ENCODE measurements at regions not wholly inside any gene's neighbourhood (a gene's known extent, or its start where the extent isn't known, plus 50 kb on each side); places are given as distances from the start of the nearest gene placed in this dataset.

GRCh38 chr5:141786700-141787099 lies 91.5 kb downstream of the PCDH1 start:
- no peaks in the 10 kb centered on the region for H3K4me1 ChIP-seq (ENCODE audit: control insufficient read depth, insufficient read depth, low read length, poor library complexity, severe bottlenecking)
- no peaks in the 10 kb centered on the region for H3K27me3 ChIP-seq (replicated peaks; ENCODE audit: control insufficient read depth, insufficient read depth, low read length, poor library complexity, severe bottlenecking)
- DNase-seq, result no peak
- H3K4me3 ChIP-seq (ENCODE audit: insufficient read depth, low read depth, low read length, poor library complexity, severe bottlenecking), result no peak overlapping the region
- no peak overlapping the region for H3K27ac ChIP-seq (ENCODE audit: insufficient read depth, low read length, poor library complexity, severe bottlenecking)
- H3K36me3 ChIP-seq (ENCODE audit: control insufficient read depth, insufficient read depth, low read length), result no peaks in the 10 kb centered on the region
- H3K9me3 ChIP-seq (ENCODE audit: control insufficient read depth, low read length), result no peaks in the 10 kb centered on the region

GRCh38 chr5:141785711-141786110 lies 92.5 kb downstream of the PCDH1 start:
- H3K36me3 ChIP-seq (ENCODE audit: control insufficient read depth, insufficient read depth, low read length), result no peaks in the 10 kb centered on the region
- H3K4me1 ChIP-seq (ENCODE audit: control insufficient read depth, insufficient read depth, low read length, poor library complexity, severe bottlenecking), result no peaks in the 10 kb centered on the region
- H3K27me3 ChIP-seq (replicated peaks; ENCODE audit: control insufficient read depth, insufficient read depth, low read length, poor library complexity, severe bottlenecking), result no peaks in the 10 kb centered on the region
- no peak overlapping the region for H3K4me3 ChIP-seq (ENCODE audit: insufficient read depth, low read depth, low read length, poor library complexity, severe bottlenecking)
- no peak for DNase-seq
- no peak overlapping the region for H3K27ac ChIP-seq (ENCODE audit: insufficient read depth, low read length, poor library complexity, severe bottlenecking)
- H3K9me3 ChIP-seq (ENCODE audit: control insufficient read depth, low read length), result no peaks in the 10 kb centered on the region

GRCh38 chr5:141785135-141785534 lies 93.1 kb downstream of the PCDH1 start:
- Histone ChIP-seq H3K36me3 (ENCODE audit: control insufficient read depth, insufficient read depth, low read length) (no peaks in the 10 kb centered on the region), H3K27ac (ENCODE audit: insufficient read depth, low read length, poor library complexity, severe bottlenecking) (no peak overlapping the region), H3K9me3 (ENCODE audit: control insufficient read depth, low read length) (no peaks in the 10 kb centered on the region), H3K4me3 (ENCODE audit: insufficient read depth, low read depth, low read length, poor library complexity, severe bottlenecking) (no peak overlapping the region), H3K27me3 (replicated peaks; ENCODE audit: control insufficient read depth, insufficient read depth, low read length, poor library complexity, severe bottlenecking) (no peaks in the 10 kb centered on the region), H3K4me1 (ENCODE audit: control insufficient read depth, insufficient read depth, low read length, poor library complexity, severe bottlenecking) (no peaks in the 10 kb centered on the region)
- DNase-seq, result no peak

- Histone ChIP-seq H3K4me3 (ENCODE audit: insufficient read depth, low read depth, low read length, poor library complexity, severe bottlenecking) (no peak overlapping the region), H3K36me3 (ENCODE audit: control insufficient read depth, insufficient read depth, low read length) (no peaks in the 10 kb centered on the region), H3K27me3 (replicated peaks; ENCODE audit: control insufficient read depth, insufficient read depth, low read length, poor library complexity, severe bottlenecking) (no peaks in the 10 kb centered on the region), H3K27ac (ENCODE audit: insufficient read depth, low read length, poor library complexity, severe bottlenecking) (no peak overlapping the region), H3K4me1 (ENCODE audit: control insufficient read depth, insufficient read depth, low read length, poor library complexity, severe bottlenecking) (no peaks in the 10 kb centered on the region), H3K9me3 (ENCODE audit: control insufficient read depth, low read length) (no peaks in the 10 kb centered on the region)
- DNase-seq, result no peak
These were observed 93.7 kb downstream of the PCDH1 start for GRCh38 chr5:141784529-141784928.

GRCh38 chr5:141783947-141784296 lies 94.3 kb downstream of the PCDH1 start:
- Histone ChIP-seq H3K4me3 (ENCODE audit: insufficient read depth, low read depth, low read length, poor library complexity, severe bottlenecking) (no peak overlapping the region), H3K27ac (ENCODE audit: insufficient read depth, low read length, poor library complexity, severe bottlenecking) (no peak overlapping the region), H3K27me3 (replicated peaks; ENCODE audit: control insufficient read depth, insufficient read depth, low read length, poor library complexity, severe bottlenecking) (no peaks in the 10 kb centered on the region), H3K9me3 (ENCODE audit: control insufficient read depth, low read length) (no peaks in the 10 kb centered on the region), H3K4me1 (ENCODE audit: control insufficient read depth, insufficient read depth, low read length, poor library complexity, severe bottlenecking) (no peaks in the 10 kb centered on the region), H3K36me3 (ENCODE audit: control insufficient read depth, insufficient read depth, low read length) (no peaks in the 10 kb centered on the region)
- DNase-seq, result no peak

GRCh38 chr5:141783005-141783946 lies 94.9 kb downstream of the PCDH1 start:
- DNase-seq, result no peak
- no peaks in the 10 kb centered on the region for H3K9me3 ChIP-seq (ENCODE audit: control insufficient read depth, low read length)
- no peaks in the 10 kb centered on the region for H3K27me3 ChIP-seq (replicated peaks; ENCODE audit: control insufficient read depth, insufficient read depth, low read length, poor library complexity, severe bottlenecking)
- no peak overlapping the region for H3K27ac ChIP-seq (ENCODE audit: insufficient read depth, low read length, poor library complexity, severe bottlenecking)
- H3K4me1 ChIP-seq (ENCODE audit: control insufficient read depth, insufficient read depth, low read length, poor library complexity, severe bottlenecking), result no peaks in the 10 kb centered on the region
- no peak overlapping the region for H3K4me3 ChIP-seq (ENCODE audit: insufficient read depth, low read depth, low read length, poor library complexity, severe bottlenecking)
- H3K36me3 ChIP-seq (ENCODE audit: control insufficient read depth, insufficient read depth, low read length), result no peaks in the 10 kb centered on the region

GRCh38 chr5:141781910-141782309 lies 96.3 kb downstream of the PCDH1 start:
- H3K36me3 ChIP-seq (ENCODE audit: control insufficient read depth, insufficient read depth, low read length), result no peaks in the 10 kb centered on the region
- no peaks in the 10 kb centered on the region for H3K9me3 ChIP-seq (ENCODE audit: control insufficient read depth, low read length)
- no peaks in the 10 kb centered on the region for H3K27me3 ChIP-seq (replicated peaks; ENCODE audit: control insufficient read depth, insufficient read depth, low read length, poor library complexity, severe bottlenecking)
- H3K4me3 ChIP-seq (ENCODE audit: insufficient read depth, low read depth, low read length, poor library complexity, severe bottlenecking), result no peak overlapping the region
- DNase-seq, result no peak
- H3K4me1 ChIP-seq (ENCODE audit: control insufficient read depth, insufficient read depth, low read length, poor library complexity, severe bottlenecking), result no peaks in the 10 kb centered on the region
- H3K27ac ChIP-seq (ENCODE audit: insufficient read depth, low read length, poor library complexity, severe bottlenecking), result no peak overlapping the region

GRCh38 chr5:141780952-141781781 lies 97.0 kb downstream of the PCDH1 start:
- Histone ChIP-seq H3K27me3 (replicated peaks; ENCODE audit: control insufficient read depth, insufficient read depth, low read length, poor library complexity, severe bottlenecking) (no peaks in the 10 kb centered on the region), H3K9me3 (ENCODE audit: control insufficient read depth, low read length) (no peaks in the 10 kb centered on the region), H3K4me1 (ENCODE audit: control insufficient read depth, insufficient read depth, low read length, poor library complexity, severe bottlenecking) (no peaks in the 10 kb centered on the region), H3K27ac (ENCODE audit: insufficient read depth, low read length, poor library complexity, severe bottlenecking) (no peak overlapping the region), H3K36me3 (ENCODE audit: control insufficient read depth, insufficient read depth, low read length) (no peaks in the 10 kb centered on the region), H3K4me3 (ENCODE audit: insufficient read depth, low read depth, low read length, poor library complexity, severe bottlenecking) (no peak overlapping the region)
- DNase-seq, result no peak

GRCh38 chr5:141780240-141780951 lies 97.8 kb downstream of the PCDH1 start:
- H3K27ac ChIP-seq (ENCODE audit: insufficient read depth, low read length, poor library complexity, severe bottlenecking), result no peak overlapping the region
- H3K4me1 ChIP-seq (ENCODE audit: control insufficient read depth, insufficient read depth, low read length, poor library complexity, severe bottlenecking), result no peaks in the 10 kb centered on the region
- no peak for DNase-seq
- no peaks in the 10 kb centered on the region for H3K36me3 ChIP-seq (ENCODE audit: control insufficient read depth, insufficient read depth, low read length)
- no peaks in the 10 kb centered on the region for H3K27me3 ChIP-seq (replicated peaks; ENCODE audit: control insufficient read depth, insufficient read depth, low read length, poor library complexity, severe bottlenecking)
- H3K9me3 ChIP-seq (ENCODE audit: control insufficient read depth, low read length), result no peaks in the 10 kb centered on the region
- H3K4me3 ChIP-seq (ENCODE audit: insufficient read depth, low read depth, low read length, poor library complexity, severe bottlenecking), result no peak overlapping the region
